Mesendoderm (in vitro differentiated cells): ENCODE measurements at regions not wholly inside any gene's neighbourhood (a gene's known extent, or its start where the extent isn't known, plus 50 kb on each side); places are given as distances from the start of the nearest gene placed in this dataset.

Experiments
- DNase-seq: peaks from one replicate; pipeline ENCODE4 v3.0.0; 2013
- H2AK5ac ChIP-seq: 2 replicates; pipeline ENCODE4 v1.6.1; 2013; ENCODE audit warnings: low read length, inconsistent platforms
- H2BK120ac ChIP-seq: 2 replicates; pipeline ENCODE4 v1.6.1; 2013; ENCODE audit warnings: low read depth, mild to moderate bottlenecking, low read length, moderate library complexity, mixed read lengths
- H2BK15ac ChIP-seq: replicated peaks from 2 replicates; pipeline ENCODE4 v1.6.1; 2013; ENCODE audit warnings: low read depth, mild to moderate bottlenecking, moderate library complexity
- H2BK5ac ChIP-seq: 2 replicates; pipeline ENCODE4 v1.6.1; 2013; ENCODE audit warnings: low read length, inconsistent platforms
- H3K18ac ChIP-seq: 2 replicates; pipeline ENCODE4 v1.6.1; 2013; ENCODE audit warnings: mild to moderate bottlenecking, low read length, mixed read lengths
- H3K23ac ChIP-seq: one replicate; pipeline ENCODE4 v1.6.1; 2013; ENCODE audit warnings: low read length
- H3K27ac ChIP-seq: 2 replicates; pipeline ENCODE4 v1.5.1; 2013; ENCODE audit warnings: low read depth, mild to moderate bottlenecking, inconsistent platforms, low read length, moderate library complexity
- H3K27me3 ChIP-seq: 2 replicates; pipeline ENCODE4 v1.6.1; 2013; ENCODE audit warnings: low read length, control low read depth, mild to moderate bottlenecking, inconsistent platforms; ENCODE audit not compliant: insufficient read depth, poor library complexity
- H3K36me3 ChIP-seq: 2 replicates; pipeline ENCODE4 v1.6.1; 2013; ENCODE audit warnings: low read length, inconsistent platforms; ENCODE audit not compliant: control insufficient read depth, insufficient read depth
- H3K4ac ChIP-seq: one replicate; pipeline ENCODE4 v1.6.1; 2013; ENCODE audit warnings: low read depth, mild to moderate bottlenecking, low read length, moderate library complexity
- H3K4me1 ChIP-seq: 2 replicates; pipeline ENCODE4 v1.6.1; 2013; ENCODE audit warnings: low read depth, low read length, inconsistent platforms; ENCODE audit not compliant: control insufficient read depth
- H3K4me2 ChIP-seq: 2 replicates; pipeline ENCODE4 v1.6.1; 2013; ENCODE audit warnings: low read length
- H3K4me3 ChIP-seq: 2 replicates; pipeline ENCODE4 v1.5.1; 2013; ENCODE audit warnings: mild to moderate bottlenecking, low read length
- H3K56ac ChIP-seq: one replicate; pipeline ENCODE4 v1.6.1; 2013; ENCODE audit warnings: low read length
- H3K79me1 ChIP-seq: 2 replicates; pipeline ENCODE4 v1.6.1; 2013; ENCODE audit warnings: low read length, inconsistent platforms
- H3K79me2 ChIP-seq: 2 replicates; pipeline ENCODE4 v1.6.1; 2013; ENCODE audit warnings: mild to moderate bottlenecking, low read length; ENCODE audit not compliant: control insufficient read depth, insufficient read depth
- H3K9ac ChIP-seq: 2 replicates; pipeline ENCODE4 v1.6.1; 2013; ENCODE audit warnings: low read length, inconsistent platforms
- H4K5ac ChIP-seq: one replicate; pipeline ENCODE4 v1.6.1; 2013; ENCODE audit warnings: low read length
- H4K8ac ChIP-seq: one replicate; pipeline ENCODE4 v1.6.1; 2013; ENCODE audit warnings: low read depth, mild to moderate bottlenecking, control low read depth, low read length, moderate library complexity
- WGBS: extraction: QIAGEN DNeasy Blood & Tissue Kit; methylation state at CpG from one replicate; pipeline ENCODE4 v1.1.7; 2013; ENCODE audit warnings: low lambda C conversion rate, missing lambda C conversion rate; ENCODE audit not compliant: insufficient coverage; ENCODE audit errors: extremely low coverage; 5-methylcytosine and 5-hydroxymethylcytosine counted together

GRCh38 chr6:138034229-138034628 is 73.0 kb downstream of the PERP start:
- H3K4ac ChIP-seq: no peak overlapping the region
- H3K36me3 ChIP-seq: no peaks in the 10 kb centered on the region
- no peak overlapping the region for H3K56ac ChIP-seq
- H2BK5ac ChIP-seq: no peak overlapping the region
- no peak overlapping the region for H3K4me3 ChIP-seq
- no peaks in the 10 kb centered on the region for H3K79me2 ChIP-seq
- WGBS: no CpG with 5 or more reads among the region's 3 CpGs
- no peak overlapping the region for H3K4me2 ChIP-seq
- DNase-seq: no peak
- no peak overlapping the region for H4K8ac ChIP-seq
- no peak overlapping the region for H4K5ac ChIP-seq
- no peak overlapping the region for H2BK120ac ChIP-seq
- H3K27ac ChIP-seq: no peak overlapping the region
- H3K4me1 ChIP-seq: no peaks in the 10 kb centered on the region
- no peak overlapping the region for H2AK5ac ChIP-seq
- no peak overlapping the region for H3K23ac ChIP-seq
- no peak overlapping the region for H3K9ac ChIP-seq
- H3K27me3 ChIP-seq: no peaks in the 10 kb centered on the region
- H2BK15ac ChIP-seq: no peak overlapping the region
- no peak overlapping the region for H3K18ac ChIP-seq
- H3K79me1 ChIP-seq: no peaks in the 10 kb centered on the region

- DNase-seq: no peak
- Histone ChIP-seq H3K23ac (no peak overlapping the region), H2AK5ac (no peak overlapping the region), H4K5ac (no peak overlapping the region), H3K18ac (no peak overlapping the region), H2BK120ac (no peak overlapping the region), H3K27me3 (no peaks in the 10 kb centered on the region), H3K27ac (no peak overlapping the region), H3K4ac (no peak overlapping the region), H3K4me2 (no peak overlapping the region), H3K79me2 (no peaks in the 10 kb centered on the region), H3K9ac (no peak overlapping the region), H3K36me3 (no peaks in the 10 kb centered on the region), H3K79me1 (no peaks in the 10 kb centered on the region), H3K4me1 (no peaks in the 10 kb centered on the region), H2BK15ac (no peak overlapping the region), H2BK5ac (no peak overlapping the region), H4K8ac (no peak overlapping the region), H3K4me3 (no peak overlapping the region), H3K56ac (no peak overlapping the region)
- no CpG with 5 or more reads among the region's 5 CpGs for WGBS
Observed at GRCh38 chr6:138035070-138035469, 72.1 kb downstream of the PERP start.

- Histone ChIP-seq H3K9ac (no peak overlapping the region), H4K8ac (no peak overlapping the region), H3K79me2 (no peaks in the 10 kb centered on the region), H3K36me3 (no peaks in the 10 kb centered on the region), H3K4me2 (no peak overlapping the region), H2BK5ac (no peak overlapping the region), H3K4ac (no peak overlapping the region), H3K27ac (no peak overlapping the region), H2BK120ac (no peak overlapping the region), H2AK5ac (no peak overlapping the region), H3K23ac (no peak overlapping the region), H3K79me1 (no peaks in the 10 kb centered on the region), H3K27me3 (no peaks in the 10 kb centered on the region), H2BK15ac (no peak overlapping the region), H3K18ac (no peak overlapping the region), H3K4me1 (no peaks in the 10 kb centered on the region), H3K56ac (no peak overlapping the region), H3K4me3 (no peak overlapping the region), H4K5ac (no peak overlapping the region)
- no CpG with 5 or more reads among the region's 5 CpGs for WGBS
- DNase-seq: peak; percentile 21
Observed at GRCh38 chr6:138036111-138036510, 71.1 kb downstream of the PERP start.

GRCh38 chr6:138037009-138037504 is 70.2 kb downstream of the PERP start:
- no peak overlapping the region for H3K56ac ChIP-seq
- no peak overlapping the region for H4K5ac ChIP-seq
- H4K8ac ChIP-seq: no peak overlapping the region
- H3K4ac ChIP-seq: no peak overlapping the region
- no peak overlapping the region for H2AK5ac ChIP-seq
- DNase-seq: no peak
- H3K4me2 ChIP-seq: no peak overlapping the region
- H2BK5ac ChIP-seq: no peak overlapping the region
- no peaks in the 10 kb centered on the region for H3K79me1 ChIP-seq
- no peak overlapping the region for H2BK120ac ChIP-seq
- H3K4me1 ChIP-seq: no peaks in the 10 kb centered on the region
- H3K36me3 ChIP-seq: no peaks in the 10 kb centered on the region
- H3K18ac ChIP-seq: no peak overlapping the region
- no peak overlapping the region for H2BK15ac ChIP-seq
- no CpG with 5 or more reads among the region's 4 CpGs for WGBS
- H3K4me3 ChIP-seq: no peak overlapping the region
- no peak overlapping the region for H3K27ac ChIP-seq
- no peak overlapping the region for H3K9ac ChIP-seq
- no peaks in the 10 kb centered on the region for H3K27me3 ChIP-seq
- H3K23ac ChIP-seq: no peak overlapping the region
- H3K79me2 ChIP-seq: no peaks in the 10 kb centered on the region

GRCh38 chr6:138038142-138038870 is 68.9 kb downstream of the PERP start:
- H3K18ac ChIP-seq: no peak overlapping the region
- no peaks in the 10 kb centered on the region for H3K79me2 ChIP-seq
- H2BK15ac ChIP-seq: no peak overlapping the region
- H3K4ac ChIP-seq: no peak overlapping the region
- no peak overlapping the region for H2BK120ac ChIP-seq
- H3K56ac ChIP-seq: no peak overlapping the region
- H3K36me3 ChIP-seq: no peaks in the 10 kb centered on the region
- H3K27ac ChIP-seq: no peak overlapping the region
- H3K23ac ChIP-seq: no peak overlapping the region
- no peak overlapping the region for H3K4me3 ChIP-seq
- no peaks in the 10 kb centered on the region for H3K79me1 ChIP-seq
- H4K8ac ChIP-seq: no peak overlapping the region
- no peak overlapping the region for H2AK5ac ChIP-seq
- no peaks in the 10 kb centered on the region for H3K4me1 ChIP-seq
- no peaks in the 10 kb centered on the region for H3K27me3 ChIP-seq
- DNase-seq: no peak
- no peak overlapping the region for H4K5ac ChIP-seq
- no peak overlapping the region for H3K4me2 ChIP-seq
- no CpG with 5 or more reads among the region's 7 CpGs for WGBS
- H2BK5ac ChIP-seq: no peak overlapping the region
- H3K9ac ChIP-seq: no peak overlapping the region
